MCF 10A (cell line): ENCODE measurements at regions not wholly inside any gene's neighbourhood (a gene's known extent, or its start where the extent isn't known, plus 50 kb on each side); places are given as distances from the start of the nearest gene placed in this dataset.

Experiments
- BruUV-seq: library from RNA; stranded (reverse); fragments of 400-500 nt; replicated peaks from 2 replicates; lab custom pipeline; 2021; lab: Mats Ljungman, UMichigan
- CTCF ChIA-PET: fragments of 300-600 bp; sonication (Branson Sonifier 250); formaldehyde crosslinking; extraction: SDS; loops from one replicate; lab custom pipeline; 2021; ENCODE audit warnings: antibody characterized with exemption, inconsistent platforms; lab: Yijun Ruan, JAX
- POLR2A ChIA-PET: fragments of 300-600, 350-650 bp; sonication (Branson Sonifier 250); formaldehyde crosslinking; extraction: SDS; loops from one replicate; lab custom pipeline; 2020; ENCODE audit warnings: antibody characterized with exemption, inconsistent platforms; lab: Yijun Ruan, JAX
- DNase-seq: peaks from one replicate; pipeline ENCODE4 v3.0.0-alpha.2; 2018; ENCODE audit not compliant: unreplicated experiment
- H3K27ac Mint-ChIP-seq: one replicate; pipeline ENCODE4 v1.8.0; 2022; ENCODE audit warnings: mild to moderate bottlenecking, low read depth, mixed read lengths; ENCODE audit not compliant: unreplicated experiment
- H3K27me3 Mint-ChIP-seq: one replicate; pipeline ENCODE4 v1.8.0; 2022; ENCODE audit warnings: mixed read lengths; ENCODE audit not compliant: insufficient read depth, unreplicated experiment
- H3K36me3 Mint-ChIP-seq: one replicate; pipeline ENCODE4 v1.8.0; 2022; ENCODE audit warnings: mild to moderate bottlenecking, moderate library complexity, mixed read lengths; ENCODE audit not compliant: insufficient read depth, unreplicated experiment
- H3K4me1 Mint-ChIP-seq: one replicate; pipeline ENCODE4 v1.8.0; 2022; ENCODE audit warnings: mixed read lengths; ENCODE audit not compliant: insufficient read depth, unreplicated experiment
- H3K4me3 Mint-ChIP-seq: one replicate; pipeline ENCODE4 v1.8.0; 2022; ENCODE audit warnings: mild to moderate bottlenecking, moderate library complexity, mixed read lengths; ENCODE audit not compliant: unreplicated experiment
- H3K9me3 Mint-ChIP-seq: one replicate; pipeline ENCODE4 v1.8.0; 2022; ENCODE audit warnings: mixed read lengths; ENCODE audit not compliant: unreplicated experiment
- intact Hi-C: fragments of 100-400 bp; cut with micrococcal nuclease; formaldehyde crosslinking; loops from 2 replicates; pipeline ENCODE4 v1.14.1; 2022
- TF ChIP-seq, protein P1 (sequence below): fragments of 200-600 bp; IDR thresholded peaks from one replicate; pipeline ENCODE4 v1.8.0; 2022; ENCODE audit warnings: antibody characterized with exemption, mild to moderate bottlenecking; ENCODE audit not compliant: unreplicated experiment

DNA sequence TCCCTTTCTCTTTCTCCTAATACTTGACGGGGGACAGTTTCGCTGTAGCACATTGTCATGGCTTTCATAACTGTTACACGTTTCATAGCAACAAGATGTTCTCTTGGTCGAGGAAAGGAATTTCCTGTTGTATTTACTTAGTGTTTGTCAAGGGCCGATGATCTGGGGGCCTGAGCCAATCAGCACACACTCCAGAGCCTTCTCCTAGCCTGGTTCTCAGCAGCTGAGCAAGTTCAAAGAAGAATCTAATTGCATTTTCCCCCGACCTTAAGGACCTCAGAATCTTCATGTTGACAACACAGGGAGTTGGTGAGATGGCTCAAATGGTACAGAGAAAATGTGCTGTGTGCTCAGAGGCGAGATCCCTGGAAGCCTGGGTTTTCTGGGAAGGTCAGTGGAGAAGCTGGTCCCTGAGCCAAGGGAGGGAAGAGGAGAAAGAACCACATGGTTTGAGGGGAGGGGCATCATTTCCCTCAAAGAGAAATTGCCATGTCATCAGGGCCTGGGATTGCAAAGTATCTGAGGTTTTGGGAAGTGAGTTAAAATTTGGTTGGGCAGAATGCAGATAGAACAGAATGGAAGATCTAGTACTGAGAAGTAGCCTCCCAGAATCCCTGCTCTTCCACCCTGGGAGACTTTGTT is 76.9 kb upstream of the AGAP1 start:
- ChIA-PET CTCF (no interaction called here), POLR2A (no interaction called here)
- H3K4me1 Mint-ChIP-seq = no peaks in the 10 kb centered on the region
- no TSS peak for BruUV-seq
- H3K27ac Mint-ChIP-seq = no peak overlapping the region
- H3K36me3 Mint-ChIP-seq = peaks cover 6% of the 10 kb centered on the region
- H3K27me3 Mint-ChIP-seq = peaks cover 17% of the 10 kb centered on the region
- H3K4me3 Mint-ChIP-seq = no peak overlapping the region
- H3K9me3 Mint-ChIP-seq = peaks cover 8% of the 10 kb centered on the region
- DNase-seq = peak; percentile 7
- intact Hi-C loops = no loop called here
- TF ChIP-seq, protein P1, sequence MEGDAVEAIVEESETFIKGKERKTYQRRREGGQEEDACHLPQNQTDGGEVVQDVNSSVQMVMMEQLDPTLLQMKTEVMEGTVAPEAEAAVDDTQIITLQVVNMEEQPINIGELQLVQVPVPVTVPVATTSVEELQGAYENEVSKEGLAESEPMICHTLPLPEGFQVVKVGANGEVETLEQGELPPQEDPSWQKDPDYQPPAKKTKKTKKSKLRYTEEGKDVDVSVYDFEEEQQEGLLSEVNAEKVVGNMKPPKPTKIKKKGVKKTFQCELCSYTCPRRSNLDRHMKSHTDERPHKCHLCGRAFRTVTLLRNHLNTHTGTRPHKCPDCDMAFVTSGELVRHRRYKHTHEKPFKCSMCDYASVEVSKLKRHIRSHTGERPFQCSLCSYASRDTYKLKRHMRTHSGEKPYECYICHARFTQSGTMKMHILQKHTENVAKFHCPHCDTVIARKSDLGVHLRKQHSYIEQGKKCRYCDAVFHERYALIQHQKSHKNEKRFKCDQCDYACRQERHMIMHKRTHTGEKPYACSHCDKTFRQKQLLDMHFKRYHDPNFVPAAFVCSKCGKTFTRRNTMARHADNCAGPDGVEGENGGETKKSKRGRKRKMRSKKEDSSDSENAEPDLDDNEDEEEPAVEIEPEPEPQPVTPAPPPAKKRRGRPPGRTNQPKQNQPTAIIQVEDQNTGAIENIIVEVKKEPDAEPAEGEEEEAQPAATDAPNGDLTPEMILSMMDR = no peak

DNA sequence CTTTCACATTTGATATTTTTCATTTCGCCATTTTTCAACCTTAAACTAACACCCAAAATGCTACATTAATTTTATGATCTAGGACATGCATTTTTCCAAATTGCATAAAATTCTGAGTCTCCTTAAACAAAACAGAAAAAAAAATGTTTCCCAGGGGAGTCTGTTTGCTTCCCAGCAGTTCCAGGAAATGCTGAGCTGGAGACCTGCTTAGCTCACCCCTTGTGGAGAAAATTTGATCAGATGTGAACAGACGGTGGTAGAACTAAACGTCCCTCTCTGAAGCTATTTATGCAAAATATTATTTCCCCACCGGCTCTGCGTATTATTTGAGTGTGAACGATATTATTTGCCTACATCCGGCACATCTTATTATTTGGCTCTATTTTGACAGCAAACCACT is 74.9 kb upstream of the AGAP1 start:
- CTCF ChIA-PET = no interaction called here

DNA sequence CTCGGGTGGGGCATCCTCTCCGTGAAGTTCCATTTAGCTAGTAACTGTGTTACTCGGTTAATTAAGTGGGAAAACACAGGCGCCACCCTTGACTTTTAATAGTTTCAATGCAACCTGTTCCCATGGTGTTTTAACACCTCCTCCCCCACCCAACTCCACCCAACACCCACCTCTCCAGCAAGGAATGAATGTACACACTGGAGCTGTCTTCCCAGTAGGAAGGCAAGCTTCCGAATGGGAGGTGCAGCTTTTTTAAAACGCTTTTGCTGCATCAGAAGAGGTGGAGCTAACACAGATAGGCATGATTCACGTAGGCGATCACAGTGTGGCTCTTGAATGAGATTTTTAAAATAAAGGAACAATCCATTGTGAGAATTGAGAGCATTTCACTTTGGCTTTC is 73.8 kb upstream of the AGAP1 start:
- H3K4me3 Mint-ChIP-seq = no peak overlapping the region
- H3K36me3 Mint-ChIP-seq = peaks cover 6% of the 10 kb centered on the region
- ChIA-PET CTCF (no interaction called here), POLR2A (interaction anchor here (1.1 kb wide), 1 partner anchor 11 kb away, joined by 3 read pairs; no protein-coding TSS in a partner anchor)
- TF ChIP-seq, protein P1 = no peak
- no TSS peak for BruUV-seq
- no peaks in the 10 kb centered on the region for H3K4me1 Mint-ChIP-seq
- intact Hi-C loops = no loop called here
- H3K27ac Mint-ChIP-seq = no peak overlapping the region
- peaks cover 7% of the 10 kb centered on the region for H3K9me3 Mint-ChIP-seq
- peaks cover 11% of the 10 kb centered on the region for H3K27me3 Mint-ChIP-seq
- DNase-seq = no peak

More for the DNA sequence above, 74.9 kb upstream of the AGAP1 start:
- POLR2A ChIA-PET = interaction anchor here (0.6 kb wide), 1 partner anchor 155 kb away, joined by 3 read pairs; no protein-coding TSS in a partner anchor
- intact Hi-C loops = no loop called here
- Mint-ChIP-seq H3K4me1 (no peaks in the 10 kb centered on the region), H3K9me3 (no peaks in the 10 kb centered on the region), H3K36me3 (peaks cover 6% of the 10 kb centered on the region), H3K27ac (no peak overlapping the region), H3K27me3 (peaks cover 17% of the 10 kb centered on the region), H3K4me3 (no peak overlapping the region)
- no peak for DNase-seq
- BruUV-seq = no TSS peak
- TF ChIP-seq, protein P1 = no peak

DNA sequence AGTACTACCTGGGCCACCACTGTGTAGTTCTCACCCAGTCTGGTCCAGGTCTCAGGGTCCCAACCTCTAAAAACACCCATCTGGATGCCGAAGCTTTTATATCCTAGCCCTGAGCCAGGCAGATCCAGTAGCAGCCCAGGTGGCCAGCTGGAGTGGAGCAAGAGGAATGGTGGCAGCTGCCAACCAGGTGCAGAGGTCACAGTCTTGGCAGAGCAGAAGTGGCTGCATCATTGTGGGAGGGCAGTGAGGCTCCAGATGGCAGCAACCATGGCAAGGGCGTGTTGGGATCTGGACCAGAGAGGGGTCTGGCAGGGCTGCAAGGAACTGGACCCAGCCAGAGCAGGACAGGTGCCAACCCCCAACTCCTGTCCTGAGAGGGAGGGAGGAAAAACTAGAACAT is 72.2 kb upstream of the AGAP1 start:
- Mint-ChIP-seq H3K36me3 (no peaks in the 10 kb centered on the region), H3K4me3 (no peak overlapping the region), H3K27ac (no peak overlapping the region), H3K9me3 (peaks cover 7% of the 10 kb centered on the region), H3K4me1 (no peaks in the 10 kb centered on the region), H3K27me3 (no peaks in the 10 kb centered on the region)
- POLR2A ChIA-PET = no interaction called here
- DNase-seq = peak; percentile 5
- BruUV-seq = no TSS peak
- CTCF ChIA-PET = interaction anchor here (0.5 to 0.6 kb wide), 2 partner anchors 16 to 27 kb away, joined by 3 read pairs; no protein-coding TSS in a partner anchor
- intact Hi-C loops = no loop called here
- TF ChIP-seq, protein P1 = no peak
